Renal cortex interstitium (tissue), 11 donors: ENCODE measurements at regions not wholly inside any gene's neighbourhood (a gene's known extent, or its start where the extent isn't known, plus 50 kb on each side); places are given as distances from the start of the nearest gene placed in this dataset.

Source experiments
- DNase-seq, 11 donors: peaks; one replicate each; pipeline ENCODE4 v3.0.0-alpha.2; 2013; ENCODE audit warnings: low read depth in 9 of 11, low spot score in 4 of 11; ENCODE audit errors: extremely low read depth in 1 of 11

DNA sequence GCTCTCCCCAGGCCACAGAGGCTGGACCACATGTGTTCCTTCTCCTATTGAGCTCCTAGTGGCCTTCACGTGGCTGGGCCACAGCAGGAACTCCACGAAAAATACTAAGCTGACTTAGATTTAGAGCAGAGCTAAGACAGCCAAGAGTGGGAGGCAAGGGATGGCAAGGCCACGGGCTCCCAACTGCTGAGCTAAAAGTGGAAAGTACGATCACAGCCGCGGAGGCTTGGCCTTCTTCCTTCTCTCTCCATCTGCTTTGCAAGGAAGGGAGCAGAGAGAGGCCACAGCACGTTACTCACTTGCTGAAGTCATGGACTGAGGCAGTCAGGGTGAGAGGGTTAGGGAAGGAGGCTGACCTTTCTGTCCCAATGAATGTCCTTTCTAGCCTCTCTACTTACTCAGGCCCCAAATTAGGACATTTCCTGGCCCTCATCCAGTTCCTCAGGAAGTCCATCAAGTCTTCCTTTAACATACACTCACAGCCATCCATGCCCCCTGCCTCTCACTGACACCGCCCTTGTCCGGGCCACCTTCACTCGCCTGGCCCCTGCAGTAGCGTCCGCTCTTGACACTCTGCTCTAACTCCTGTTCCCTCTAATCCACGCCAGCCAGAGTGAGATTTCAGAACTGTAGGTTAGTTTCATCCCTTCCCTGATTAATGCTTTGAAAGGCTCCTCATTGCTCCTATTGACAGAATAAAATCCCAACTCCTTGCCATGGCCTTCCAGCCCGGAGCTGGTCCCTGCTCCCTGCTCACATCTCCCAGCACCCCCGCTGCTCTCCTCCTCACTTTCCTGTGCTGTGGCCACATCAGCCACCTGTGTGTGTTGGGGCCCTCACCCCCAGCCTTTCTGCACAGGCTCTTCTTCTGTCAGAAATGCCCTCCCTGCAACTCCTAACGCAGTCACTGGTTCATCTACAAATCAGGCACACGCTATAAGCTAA, 204.2 kb downstream of the CYP26B1 start:
- no peak for DNase-seq

DNA sequence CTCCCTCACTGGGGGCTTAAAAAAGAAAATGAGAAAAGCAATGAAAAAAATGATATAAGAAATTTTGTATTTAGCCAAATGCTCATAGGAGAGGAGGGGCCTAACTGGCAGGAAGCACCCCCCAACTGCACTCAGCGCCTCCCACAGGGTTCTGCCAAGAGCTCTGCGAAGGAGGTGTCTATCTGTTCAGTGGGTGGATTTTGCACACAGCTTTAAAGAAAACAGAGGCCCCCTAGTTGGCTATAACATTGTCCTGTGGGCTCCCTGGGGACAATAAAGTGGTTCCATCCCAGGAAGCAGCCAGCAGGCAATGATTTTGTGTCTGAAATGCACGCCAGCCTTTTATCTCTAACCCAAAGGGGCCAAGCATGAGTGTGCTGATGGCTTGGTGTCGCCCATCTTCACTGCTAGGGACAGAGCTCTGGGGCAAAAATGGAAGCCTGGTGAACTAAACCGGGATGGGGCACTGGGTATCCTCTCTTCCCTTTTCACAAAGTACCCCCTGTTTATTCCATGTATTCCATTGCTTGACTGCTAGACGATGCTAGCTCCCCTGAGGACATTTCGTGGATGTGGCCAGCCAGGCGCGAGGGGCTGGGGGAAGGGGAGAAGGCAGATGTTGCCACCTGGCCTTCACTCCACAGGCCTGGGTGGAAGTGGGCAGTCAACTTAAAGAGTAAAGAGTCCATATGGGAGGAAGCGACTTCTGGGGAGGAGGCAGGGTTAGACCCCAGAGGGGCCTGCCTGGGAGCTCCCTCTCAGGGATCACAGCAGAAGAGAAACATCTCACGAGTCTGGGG, 205.7 kb downstream of the CYP26B1 start:
- no peak for DNase-seq

DNA sequence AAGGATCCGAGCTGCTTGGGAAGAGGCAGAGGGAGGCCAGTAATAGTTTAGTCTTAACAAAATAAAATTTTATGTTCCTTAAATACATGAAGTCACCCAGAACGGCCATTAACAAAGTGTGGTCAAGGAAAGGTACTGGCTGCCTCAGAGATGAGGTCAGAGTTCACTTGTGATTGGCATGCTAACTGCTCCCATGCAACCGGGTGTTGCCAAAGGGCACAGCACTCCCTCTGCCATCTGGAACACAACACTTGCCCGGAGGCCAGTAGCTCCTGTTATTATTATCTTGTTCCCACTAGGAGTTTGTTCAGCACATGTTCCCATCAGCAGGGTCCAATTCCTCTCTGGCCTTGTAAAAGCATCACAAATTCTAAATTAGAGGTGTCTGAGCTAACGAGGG, 207.0 kb downstream of the CYP26B1 start:
- DNase-seq: no peak

DNA sequence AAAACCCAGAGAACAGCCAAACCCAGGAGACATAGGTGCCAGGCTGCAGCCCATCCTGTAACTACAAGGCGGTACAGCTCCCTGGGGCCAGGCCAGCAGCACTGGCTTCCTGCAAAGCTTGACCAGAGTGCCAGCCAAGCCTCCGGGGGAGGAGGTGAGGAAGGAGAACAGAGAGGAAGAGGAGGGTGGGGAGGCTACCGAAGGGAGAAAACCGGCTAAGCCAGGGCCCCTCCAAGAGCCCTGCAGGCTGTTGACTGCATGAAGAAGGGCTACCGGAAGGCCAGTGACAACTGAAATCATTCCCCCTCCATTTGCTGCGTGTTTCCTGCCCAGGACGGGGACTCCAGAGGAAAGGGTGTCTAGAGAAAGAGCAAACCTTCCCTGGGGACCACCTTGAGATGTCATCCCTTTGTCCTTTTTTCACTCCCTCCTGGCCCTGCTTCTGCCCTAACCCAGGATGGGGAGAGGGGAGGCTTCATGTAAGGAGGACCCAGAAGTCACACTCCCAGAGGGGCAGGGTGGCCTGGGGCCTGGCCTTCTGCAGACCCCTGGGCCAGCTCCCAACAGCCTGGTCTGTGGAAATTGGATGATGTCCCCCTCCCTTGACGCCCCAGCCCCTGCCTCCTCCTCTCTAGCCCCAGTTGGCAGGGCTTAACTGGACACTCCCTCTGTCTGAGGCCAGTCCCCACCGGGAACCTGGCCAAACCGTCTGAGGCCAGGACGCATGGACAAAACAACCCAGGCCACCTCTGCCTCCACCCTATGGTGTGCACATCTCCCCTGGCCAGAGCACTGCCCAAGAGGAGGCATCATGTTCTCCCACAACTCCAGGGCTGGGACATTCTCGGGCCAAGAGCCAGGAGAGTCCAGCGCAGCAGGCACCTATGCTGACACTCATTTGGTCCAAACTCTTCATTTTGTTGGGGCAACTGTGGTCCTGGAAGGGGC, 207.8 kb downstream of the CYP26B1 start:
- no peak for DNase-seq

DNA sequence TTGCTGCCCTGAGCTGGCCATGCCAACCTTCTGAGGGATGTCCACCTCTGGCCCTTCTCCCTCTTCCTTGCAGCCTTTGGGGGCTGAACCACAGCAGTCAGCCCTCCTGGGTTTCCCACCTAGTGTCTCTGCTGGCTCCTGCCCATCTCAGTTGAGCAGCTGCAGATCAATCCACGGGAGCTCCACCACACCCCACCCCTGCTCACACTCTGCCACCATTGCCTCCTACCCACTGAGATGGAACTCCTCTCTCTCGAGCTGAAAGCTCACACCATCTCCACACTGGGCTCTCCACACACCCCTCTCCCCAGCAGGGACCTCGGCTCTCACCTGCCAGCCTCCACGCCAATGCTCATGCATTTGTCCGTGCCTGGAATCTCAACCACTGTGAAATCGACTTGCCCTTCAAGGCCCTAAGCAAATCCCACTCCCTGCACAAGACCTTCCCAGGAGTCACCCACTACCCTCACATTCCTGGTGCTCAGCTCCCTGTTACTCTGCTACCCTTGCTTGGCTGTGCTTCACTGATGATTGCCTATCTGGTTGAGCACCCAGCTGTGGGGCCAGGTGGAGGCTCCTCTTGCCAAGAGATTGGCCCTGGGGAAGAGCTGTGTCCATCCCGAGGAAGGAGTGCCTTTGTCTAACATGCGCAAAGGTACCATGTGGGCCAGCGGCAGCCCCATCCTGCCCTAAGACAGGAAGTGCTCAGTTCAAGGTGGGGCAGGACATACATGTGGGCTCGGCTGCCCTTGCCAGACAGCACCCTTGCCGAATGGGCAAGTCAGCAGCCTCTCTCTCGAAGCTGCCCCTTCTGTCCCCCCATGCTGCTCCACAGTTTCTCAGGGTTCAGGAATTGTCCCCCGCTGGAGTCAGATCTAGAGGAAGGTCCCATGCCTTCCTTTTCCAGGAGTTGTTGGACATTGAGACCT, 208.7 kb downstream of the CYP26B1 start:
- DNase-seq: no peak

DNA sequence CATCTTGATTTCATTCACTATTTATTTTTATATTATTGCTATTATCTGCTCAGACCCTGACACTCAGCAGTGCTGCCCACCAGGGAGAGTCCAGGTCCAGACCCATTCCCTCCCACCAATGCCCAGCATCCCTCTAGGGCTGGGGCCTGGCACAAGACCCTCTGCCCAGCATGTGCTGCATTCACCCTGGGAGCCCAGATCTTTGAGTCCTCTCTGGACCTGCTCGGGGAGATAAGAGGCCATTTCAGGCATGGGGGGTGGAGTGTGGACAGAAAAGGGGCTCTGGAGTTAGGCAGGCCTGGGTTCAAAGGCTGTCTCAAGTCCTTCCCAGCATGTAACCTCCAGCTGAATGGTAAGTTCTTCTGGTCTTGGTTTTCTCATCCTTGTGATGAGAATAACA, 209.6 kb downstream of the CYP26B1 start:
- no peak for DNase-seq

DNA sequence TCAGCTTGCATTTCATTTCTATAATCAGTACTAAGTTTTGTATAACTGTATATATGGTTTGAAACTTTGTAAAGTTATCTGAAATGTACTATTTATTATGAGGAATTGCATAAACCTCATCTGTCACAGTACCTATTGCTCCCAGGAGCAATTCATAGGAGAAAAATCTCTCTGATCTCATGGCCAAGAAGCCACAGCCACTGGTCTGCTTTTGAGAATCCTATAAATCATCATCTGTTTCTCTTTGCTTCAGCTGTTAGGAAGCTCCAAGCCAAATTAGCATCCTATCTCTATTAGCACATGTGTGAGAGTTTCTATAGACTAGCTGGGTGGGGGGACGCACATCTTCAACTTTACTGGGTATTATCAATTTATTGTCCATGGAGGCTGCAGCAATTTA, 210.3 kb downstream of the CYP26B1 start:
- DNase-seq: no peak

DNA sequence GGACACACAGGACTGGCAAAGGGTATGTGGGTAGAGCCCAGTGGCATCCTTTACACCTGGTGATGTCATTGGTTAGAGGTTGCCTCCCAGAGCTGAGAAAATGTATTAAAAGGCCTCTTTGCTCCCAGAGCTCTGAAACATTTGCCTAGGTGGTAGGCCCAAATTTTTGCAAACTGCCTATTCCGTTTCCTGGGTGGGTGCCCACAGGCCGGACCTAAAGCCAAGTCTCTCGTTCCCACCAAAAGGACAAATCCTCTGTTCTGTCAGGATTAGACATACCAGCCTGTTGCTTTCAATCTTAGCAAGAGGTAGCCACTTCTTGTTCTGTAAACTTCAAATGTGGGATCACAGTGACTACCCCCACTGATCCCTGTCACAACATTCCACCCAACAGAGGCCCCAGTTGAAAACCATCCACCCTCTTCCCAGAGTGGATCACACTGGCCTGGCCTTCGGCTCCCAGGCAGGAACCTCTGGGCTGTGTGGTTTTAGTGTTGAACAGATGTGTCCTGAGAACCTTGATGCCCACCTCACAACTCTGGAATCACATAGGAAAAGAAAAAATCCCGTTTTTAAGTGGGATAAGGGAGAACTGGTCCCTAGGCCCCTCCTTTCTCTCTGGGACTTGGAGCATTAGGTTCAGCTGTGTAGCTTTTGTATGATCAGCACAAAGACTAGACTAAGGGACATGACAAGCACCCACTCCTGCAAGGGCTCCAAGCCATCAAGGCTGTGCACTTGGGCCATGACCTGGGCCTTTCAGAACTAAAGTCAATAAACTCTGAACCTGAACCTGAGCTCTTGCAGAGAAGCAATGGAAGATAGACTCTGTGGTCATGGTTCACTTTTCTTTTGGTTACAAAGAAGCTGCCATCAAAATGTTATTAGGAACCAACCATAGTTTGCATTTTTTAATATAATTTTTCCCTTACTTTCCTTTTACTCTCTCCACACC, 211.3 kb downstream of the CYP26B1 start:
- no peak for DNase-seq

DNA sequence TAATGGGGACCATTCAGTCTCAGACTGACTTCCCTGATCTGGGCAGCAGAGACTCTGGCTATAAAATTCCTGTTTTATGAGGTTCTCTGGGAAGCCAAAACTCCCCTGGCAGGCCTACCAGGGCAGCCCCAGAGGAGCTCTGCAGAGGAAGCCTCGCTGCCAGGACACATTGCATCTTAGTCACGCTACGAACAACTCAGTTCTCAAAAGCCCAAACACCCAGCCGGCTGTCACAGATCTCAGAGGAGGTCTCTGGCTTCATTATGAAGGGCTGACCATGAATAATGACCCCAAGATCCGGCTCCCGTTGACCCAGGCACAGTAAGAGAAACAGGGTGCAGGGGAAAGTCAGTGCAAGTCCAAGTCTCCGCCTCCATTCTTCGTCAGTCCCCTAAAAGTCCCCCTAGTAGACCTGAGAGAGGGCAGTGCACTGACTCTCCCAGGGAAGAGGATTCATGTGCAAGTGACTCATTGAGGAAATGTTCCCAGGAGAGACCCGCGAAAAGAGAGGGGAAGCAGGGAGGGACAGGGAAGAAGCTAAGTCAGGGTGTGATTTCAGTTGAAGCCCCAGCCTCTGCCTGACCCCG, 212.3 kb downstream of the CYP26B1 start:
- DNase-seq: no peak

DNA sequence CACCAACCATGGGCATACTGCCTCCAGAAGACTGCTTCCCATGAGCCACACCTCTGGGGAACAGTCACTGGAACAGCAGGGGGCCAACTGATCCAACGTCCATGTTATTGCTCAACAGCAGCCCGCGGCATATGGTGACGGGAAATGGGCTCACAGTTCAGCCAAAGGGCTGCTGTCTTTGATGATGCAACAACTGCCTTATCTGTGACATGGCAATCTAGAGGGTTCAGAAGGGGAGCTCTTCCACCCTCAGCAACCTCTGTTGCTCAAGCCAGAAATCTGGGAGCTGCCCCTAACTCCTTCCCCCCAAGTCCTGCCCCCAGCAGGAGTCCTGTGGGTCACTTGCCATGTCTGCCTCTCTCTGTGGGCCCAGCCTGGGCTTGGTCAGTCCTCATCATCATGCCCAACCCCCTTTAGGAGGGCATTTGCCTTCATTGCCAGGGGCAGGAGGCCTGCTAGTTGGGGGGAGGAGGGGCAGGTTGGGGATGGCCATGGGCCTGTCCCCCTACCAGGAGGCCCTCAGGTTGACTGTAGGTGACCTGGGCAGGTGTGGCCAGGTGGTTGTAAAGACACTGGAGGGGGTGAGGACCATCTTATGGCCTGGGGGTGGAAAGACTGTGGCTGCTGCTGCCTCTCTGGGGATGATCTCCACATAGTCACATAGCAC, 212.9 kb downstream of the CYP26B1 start:
- DNase-seq: no peak

DNA sequence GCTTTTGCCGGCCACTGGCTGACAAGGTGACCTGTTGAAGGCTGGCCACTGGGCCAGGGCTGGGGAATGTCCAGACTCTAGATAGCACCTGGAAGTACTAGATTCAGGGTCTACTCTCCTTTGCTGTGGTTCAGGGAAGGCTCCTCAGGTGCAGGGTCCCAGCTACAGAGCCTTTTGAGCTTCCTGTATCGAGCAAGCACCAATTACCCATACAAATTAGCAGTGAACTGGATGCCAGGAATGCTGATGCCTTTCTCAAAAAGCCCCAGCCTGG, 213.4 kb downstream of the CYP26B1 start:
- no peak for DNase-seq

DNA sequence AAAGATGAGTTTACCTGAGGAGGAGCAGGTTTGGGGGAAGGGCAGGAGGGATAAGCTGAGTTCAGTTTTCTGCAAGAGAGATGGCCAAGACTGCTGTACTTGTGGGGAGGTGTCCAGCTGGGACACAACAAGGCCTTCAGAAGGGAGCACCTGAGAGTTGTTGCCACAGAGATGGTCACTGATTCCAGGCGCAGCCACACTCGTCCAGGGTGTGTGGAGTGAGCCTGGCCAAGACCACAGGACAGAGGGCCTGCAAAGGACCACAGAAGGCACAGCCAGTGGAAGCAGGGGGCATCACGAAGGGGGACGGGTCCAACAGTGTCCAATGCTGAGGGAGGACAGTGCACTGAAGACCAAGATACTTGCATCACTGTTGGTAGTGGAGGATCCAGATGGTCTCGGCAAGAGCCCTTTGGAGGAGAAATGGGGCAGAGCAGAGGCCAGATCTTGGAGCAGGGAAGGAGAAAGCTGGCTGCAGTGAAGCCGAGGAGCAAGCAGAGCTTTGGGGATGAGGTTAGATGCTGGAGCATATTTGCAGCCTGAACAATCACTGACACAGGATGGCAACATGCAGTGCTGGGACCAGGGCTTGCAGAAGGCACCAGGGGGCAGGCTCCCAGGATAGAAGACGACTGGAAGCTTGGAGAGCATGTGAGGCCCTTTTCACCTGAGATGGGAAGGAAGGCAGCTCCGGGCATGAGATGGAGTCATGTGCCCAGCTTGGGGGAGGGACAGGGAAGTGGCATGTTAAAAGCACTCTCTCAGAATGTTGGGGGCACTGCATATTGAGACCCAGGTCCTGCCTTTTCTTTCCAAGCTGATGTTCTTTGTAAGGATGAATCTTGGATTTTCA, 214.0 kb downstream of the CYP26B1 start:
- DNase-seq: no peak

DNA sequence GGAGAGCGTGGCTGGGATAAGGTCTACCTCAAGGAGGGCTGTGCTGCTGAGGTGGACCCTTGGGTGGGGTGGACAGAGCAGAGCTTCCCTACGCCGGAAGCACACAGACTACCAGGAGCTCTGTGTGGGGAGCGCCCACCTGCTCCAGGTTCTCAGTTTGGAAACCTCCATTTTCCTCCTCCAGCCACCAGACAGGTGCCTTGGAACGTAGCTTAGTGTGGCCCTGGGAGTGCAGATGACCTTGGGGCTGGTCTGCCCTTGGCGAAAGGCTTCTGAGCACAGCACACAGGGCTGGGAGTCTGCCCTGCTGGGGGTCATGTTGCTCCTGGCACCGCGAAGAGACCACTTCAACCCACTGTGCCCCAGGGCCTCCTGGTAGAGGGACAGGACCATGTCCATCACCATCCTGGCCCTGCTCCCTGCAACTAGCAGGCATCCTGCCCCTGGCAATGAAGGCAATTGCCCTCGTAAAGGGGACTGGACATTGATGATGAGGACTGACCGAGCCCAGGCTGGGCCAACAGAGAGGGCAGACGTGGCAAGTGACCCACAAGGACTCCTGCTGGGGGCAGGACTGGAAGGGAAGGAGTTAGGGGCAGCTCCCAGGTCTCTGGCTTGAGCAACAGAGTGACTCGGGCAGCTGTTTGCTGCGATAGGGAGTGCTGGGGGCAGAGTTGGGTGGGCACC, 214.7 kb downstream of the CYP26B1 start:
- DNase-seq: no peak

DNA sequence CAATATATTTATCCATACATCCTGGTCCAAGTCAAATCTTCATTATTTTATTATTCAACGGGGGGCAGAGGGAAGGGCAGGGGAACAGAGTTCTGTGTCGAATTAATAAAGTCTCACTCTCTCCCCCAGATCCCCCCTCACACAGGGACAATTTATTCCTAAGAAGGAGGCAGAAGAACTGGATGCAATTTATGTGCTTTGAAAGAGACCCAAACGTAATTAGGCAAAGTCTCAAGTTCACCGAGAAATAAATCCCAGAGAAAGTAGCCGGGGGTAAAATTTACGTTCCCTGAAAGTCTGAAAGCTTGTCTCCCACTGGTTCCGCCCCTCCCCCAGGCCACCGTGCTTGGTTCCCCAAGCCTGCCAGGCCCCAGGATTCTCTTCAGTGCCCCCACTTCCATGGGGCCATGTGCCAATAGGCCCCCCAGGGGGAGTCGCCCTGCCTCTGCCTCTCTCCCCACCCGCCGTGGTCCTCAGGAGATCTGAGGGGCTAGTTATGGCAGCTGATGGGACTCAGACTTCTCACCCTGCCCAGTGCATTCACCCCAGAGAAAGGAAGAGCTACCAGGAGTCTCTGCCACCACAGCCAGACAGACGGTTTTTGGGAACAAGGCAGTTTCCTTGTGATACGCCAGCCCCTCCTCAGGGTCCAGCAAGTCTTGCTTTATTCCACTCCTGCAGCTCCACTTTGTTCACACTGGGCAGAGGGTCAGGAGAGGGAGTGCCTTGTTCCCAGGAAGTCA, 215.5 kb downstream of the CYP26B1 start:
- peak in 6 of 11 donors; percentile 39 to 69 (median 56) for DNase-seq
